ENCODE measurements at regions not wholly inside any gene's neighbourhood (a gene's known extent, or its start where the extent isn't known, plus 50 kb on each side); places are given as distances from the start of the nearest gene placed in this dataset.

GRCh38 chr9:24731754-24732153 lies 186.1 kb upstream of the IZUMO3 start:
- TF ChIP-seq, protein P1, sequence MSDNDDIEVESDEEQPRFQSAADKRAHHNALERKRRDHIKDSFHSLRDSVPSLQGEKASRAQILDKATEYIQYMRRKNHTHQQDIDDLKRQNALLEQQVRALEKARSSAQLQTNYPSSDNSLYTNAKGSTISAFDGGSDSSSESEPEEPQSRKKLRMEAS (IDR thresholded peaks at IDR 0.05) = no peak
- TF ChIP-seq YY1 (IDR thresholded peaks at IDR 0.05; ENCODE audit: low read depth) (no peak), FOXM1 (IDR thresholded peaks at IDR 0.05; ENCODE audit: borderline replicate concordance, low read depth) (no peak), TCF12 (IDR thresholded peaks at IDR 0.05; ENCODE audit: low read depth) (no peak), NFIC (IDR thresholded peaks at IDR 0.05) (no peak), EP300 (IDR thresholded peaks at IDR 0.05; ENCODE audit: borderline replicate concordance) (no peak), CREB1 (IDR thresholded peaks at IDR 0.05; ENCODE audit: low read depth) (no peak), RAD21 (IDR thresholded peaks at IDR 0.05; ENCODE audit: low read depth) (no peak), REST (IDR thresholded peaks at IDR 0.05; ENCODE audit: low read depth) (no peak), EGR1 (IDR thresholded peaks at IDR 0.05) (no peak), CEBPB (IDR thresholded peaks at IDR 0.05) (no peak)
- TF ChIP-seq, protein P2, sequence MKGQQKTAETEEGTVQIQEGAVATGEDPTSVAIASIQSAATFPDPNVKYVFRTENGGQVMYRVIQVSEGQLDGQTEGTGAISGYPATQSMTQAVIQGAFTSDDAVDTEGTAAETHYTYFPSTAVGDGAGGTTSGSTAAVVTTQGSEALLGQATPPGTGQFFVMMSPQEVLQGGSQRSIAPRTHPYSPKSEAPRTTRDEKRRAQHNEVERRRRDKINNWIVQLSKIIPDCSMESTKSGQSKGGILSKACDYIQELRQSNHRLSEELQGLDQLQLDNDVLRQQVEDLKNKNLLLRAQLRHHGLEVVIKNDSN (IDR thresholded peaks at IDR 0.05) = no peak

- TF ChIP-seq CREB1 (IDR thresholded peaks at IDR 0.05; ENCODE audit: low read depth) (no peak), TAF1 (IDR thresholded peaks at IDR 0.05; ENCODE audit: low read depth) (no peak), REST (IDR thresholded peaks at IDR 0.05; ENCODE audit: low read depth) (no peak), TCF12 (IDR thresholded peaks at IDR 0.05; ENCODE audit: low read depth) (no peak)
- TF ChIP-seq, protein P2 (IDR thresholded peaks at IDR 0.05) = no peak
Measured at GRCh38 chr9:24721621-24722020, 175.9 kb upstream of the IZUMO3 start.

- TF ChIP-seq, protein P1 (IDR thresholded peaks at IDR 0.05) = no peak
- no peak for TF ChIP-seq TCF12 (IDR thresholded peaks at IDR 0.05; ENCODE audit: low read depth)
- TF ChIP-seq RAD21 (IDR thresholded peaks at IDR 0.05; ENCODE audit: low read depth) = no peak
- no peak for TF ChIP-seq CEBPB (IDR thresholded peaks at IDR 0.05)
Measured at GRCh38 chr9:24712206-24712605, 166.5 kb upstream of the IZUMO3 start.

GRCh38 chr9:24708814-24709213 lies 163.1 kb upstream of the IZUMO3 start:
- TF ChIP-seq EP300 (IDR thresholded peaks at IDR 0.05; ENCODE audit: borderline replicate concordance) (no peak), NFIC (IDR thresholded peaks at IDR 0.05) (no peak), FOXM1 (IDR thresholded peaks at IDR 0.05; ENCODE audit: borderline replicate concordance, low read depth) (no peak), ZBTB7A (IDR thresholded peaks at IDR 0.05; ENCODE audit: low read depth) (no peak), RAD21 (IDR thresholded peaks at IDR 0.05; ENCODE audit: low read depth) (no peak), CEBPB (IDR thresholded peaks at IDR 0.05) (no peak), CREB1 (IDR thresholded peaks at IDR 0.05; ENCODE audit: low read depth) (no peak), EGR1 (IDR thresholded peaks at IDR 0.05) (no peak), TAF1 (IDR thresholded peaks at IDR 0.05; ENCODE audit: low read depth) (no peak), REST (IDR thresholded peaks at IDR 0.05; ENCODE audit: low read depth) (no peak), TCF12 (IDR thresholded peaks at IDR 0.05; ENCODE audit: low read depth) (no peak), TEAD4 (IDR thresholded peaks at IDR 0.05) (no peak), YY1 (IDR thresholded peaks at IDR 0.05; ENCODE audit: low read depth) (no peak)
- TF ChIP-seq, protein P2 (IDR thresholded peaks at IDR 0.05) = no peak
- TF ChIP-seq, protein P1 (IDR thresholded peaks at IDR 0.05) = no peak
